CD14-positive monocyte (primary cell): ENCODE measurements at regions not wholly inside any gene's neighbourhood (a gene's known extent, or its start where the extent isn't known, plus 50 kb on each side); places are given as distances from the start of the nearest gene placed in this dataset.

Source experiments
- DNase-seq, 3 donors: peaks; one replicate each; pipeline ENCODE4 v3.0.0-alpha.2; 2011 to 2022
- H2AFZ ChIP-seq: 2 replicates; pipeline ENCODE4 v1.6.0; 2012; ENCODE audit warnings: mild to moderate bottlenecking, low read depth, low read length, inconsistent platforms; ENCODE audit not compliant: insufficient read depth, poor library complexity, severe bottlenecking
- H3K27ac ChIP-seq, 2 donors: 1 replicate in 1 of 2; 2 replicates in 1 of 2; pipeline ENCODE4 v1.5.1; 2012 to 2013; ENCODE audit warnings: low read length in 2 of 2, control low read depth in 1 of 2, inconsistent platforms in 1 of 2, low read depth in 1 of 2, mild to moderate bottlenecking in 1 of 2
- H3K27me3 ChIP-seq, 2 donors: one replicate each; pipeline versions ENCODE4 v1.6.0 to v1.6.1; 2011 to 2013; ENCODE audit warnings: low read length in 2 of 2; ENCODE audit not compliant: control insufficient read depth in 2 of 2, insufficient read depth in 2 of 2
- H3K36me3 ChIP-seq, 2 donors: replicated peaks in 1 of 2; 1 replicate in 1 of 2; 2 replicates in 1 of 2; pipeline versions ENCODE4 v1.5.1 to v1.6.1; 2012 to 2013; ENCODE audit warnings: low read length in 2 of 2, control low read depth in 1 of 2, inconsistent platforms in 1 of 2, mild to moderate bottlenecking in 1 of 2; ENCODE audit not compliant: insufficient read depth in 2 of 2, control insufficient read depth in 1 of 2
- H3K4me1 ChIP-seq, 2 donors: 1 replicate in 1 of 2; 2 replicates in 1 of 2; pipeline versions ENCODE4 v1.5.1 to v1.6.1; 2012 to 2013; ENCODE audit warnings: low read length in 2 of 2, control low read depth in 1 of 2, inconsistent platforms in 1 of 2, mild to moderate bottlenecking in 1 of 2, moderate library complexity in 1 of 2; ENCODE audit not compliant: insufficient read depth in 2 of 2, control insufficient read depth in 1 of 2
- H3K4me2 ChIP-seq: replicated peaks from 2 replicates; pipeline ENCODE3; 2012; ENCODE audit warnings: low read length, moderate library complexity, mild to moderate bottlenecking; ENCODE audit not compliant: poor library complexity, severe bottlenecking; ENCODE audit errors: extremely low read depth
- H3K4me3 ChIP-seq, 3 experiments: fragments of 200-600 bp in 1 of 3; sonication (generic) in 1 of 3; replicated peaks in 1 of 3; 1 replicate in 2 of 3; 2 replicates in 1 of 3; pipeline ENCODE4 v1.5.1; 2011 to 2013; ENCODE audit warnings: low read length in 3 of 3, mild to moderate bottlenecking in 3 of 3, control low read depth in 2 of 3, low read depth in 2 of 3, inconsistent platforms in 1 of 3, moderate library complexity in 1 of 3
- H3K79me2 ChIP-seq: 2 replicates; pipeline ENCODE4 v1.6.0; 2012; ENCODE audit warnings: mild to moderate bottlenecking, control low read depth, inconsistent platforms, low read length, moderate library complexity; ENCODE audit not compliant: insufficient read depth
- H3K9ac ChIP-seq: 2 replicates; pipeline ENCODE4 v1.6.0; 2017; ENCODE audit warnings: low read length, mild to moderate bottlenecking; ENCODE audit not compliant: insufficient read depth, poor library complexity, severe bottlenecking
- H3K9me3 ChIP-seq, 2 donors: replicated peaks in 1 of 2; 1 replicate in 1 of 2; 2 replicates in 1 of 2; pipeline versions ENCODE4 v1.5.1 to v1.6.1; 2012 to 2013; ENCODE audit warnings: low read length in 2 of 2, control low read depth in 1 of 2; ENCODE audit not compliant: control insufficient read depth in 1 of 2, insufficient read depth in 1 of 2
- H4K20me1 ChIP-seq: 2 replicates; pipeline ENCODE4 v1.6.0; 2012; ENCODE audit warnings: mild to moderate bottlenecking, low read length, control low read depth, moderate library complexity; ENCODE audit not compliant: insufficient read depth
- H3K27ac Mint-ChIP-seq, 7 donors: one replicate each; pipeline ENCODE4 v1.8.0; 2020; ENCODE audit warnings: mild to moderate bottlenecking in 7 of 7, mixed read lengths in 7 of 7, moderate library complexity in 6 of 7, inconsistent platforms in 2 of 7
- H3K27me3 Mint-ChIP-seq, 3 donors: one replicate each; pipeline ENCODE4 v1.8.0; 2021 to 2022; ENCODE audit warnings: low read depth in 3 of 3, mild to moderate bottlenecking in 3 of 3, mixed read lengths in 3 of 3, moderate library complexity in 3 of 3, inconsistent platforms in 1 of 3
- H3K36me3 Mint-ChIP-seq, 2 donors: one replicate each; pipeline ENCODE4 v1.8.0; 2020; ENCODE audit warnings: mixed read lengths in 2 of 2, inconsistent platforms in 1 of 2, mild to moderate bottlenecking in 1 of 2
- H3K4me1 Mint-ChIP-seq: one replicate; pipeline ENCODE4 v1.8.0; 2020; ENCODE audit warnings: mild to moderate bottlenecking, mixed read lengths
- H3K4me3 Mint-ChIP-seq, 2 donors: one replicate each; pipeline ENCODE4 v1.8.0; 2020; ENCODE audit warnings: mild to moderate bottlenecking in 2 of 2, mixed read lengths in 2 of 2, moderate library complexity in 1 of 2
- H3K9me3 Mint-ChIP-seq, 7 donors: one replicate each; pipeline ENCODE4 v1.8.0; 2020 to 2022; ENCODE audit warnings: mixed read lengths in 7 of 7, mild to moderate bottlenecking in 6 of 7, moderate library complexity in 6 of 7, inconsistent platforms in 2 of 7
- CTCF ChIP-seq: fragments of 200-600 bp; IDR thresholded peaks from one replicate; pipeline ENCODE4 v1.8.0; 2022; ENCODE audit warnings: antibody characterized with exemption, mild to moderate bottlenecking
- WGBS: methylation state at CpG from one replicate; pipeline ENCODE4 v1.1.5; 2013; ENCODE audit warnings: missing lambda C conversion rate; ENCODE audit not compliant: insufficient coverage; 5-methylcytosine and 5-hydroxymethylcytosine counted together
- intact Hi-C, 2 donors: fragments of 100-400 bp; cut with micrococcal nuclease; formaldehyde crosslinking; loops; one replicate each; pipeline versions ENCODE4 v1.15.0 to v1.15.1; 2023

DNA sequence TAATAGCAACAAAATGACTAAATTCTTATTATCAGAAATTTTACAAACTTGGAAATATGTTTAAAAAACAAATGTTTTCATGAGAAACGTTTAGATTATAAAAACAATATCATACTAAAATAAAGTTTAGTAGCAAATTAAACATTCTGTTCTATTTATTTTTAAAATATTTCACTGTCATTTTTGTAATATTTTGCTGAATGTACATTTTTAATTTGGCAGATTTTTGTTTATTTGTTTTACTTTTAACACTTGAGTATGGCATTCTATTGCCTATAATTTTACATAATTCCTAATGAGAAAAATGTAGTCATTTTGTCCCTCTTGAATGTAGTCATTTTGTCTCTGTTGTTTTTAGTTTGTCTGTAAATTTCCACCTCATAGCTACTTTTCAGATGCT is 1400.2 kb downstream of the GRIK2 start:
- Histone ChIP-seq H3K9ac (no peak overlapping the region), H3K4me3 (no peak overlapping the region), H3K4me2 (no peak overlapping the region), H3K36me3 (no peaks in the 10 kb centered on the region), H3K27me3 (no peaks in the 10 kb centered on the region), H3K27ac (no peak overlapping the region), H3K79me2 (no peaks in the 10 kb centered on the region), H2AFZ (no peak overlapping the region), H3K9me3 (no peaks in the 10 kb centered on the region), H4K20me1 (no peaks in the 10 kb centered on the region), H3K4me1 (no peaks in the 10 kb centered on the region)
- Mint-ChIP-seq H3K4me3 (no peak overlapping the region), H3K27ac (no peak overlapping the region), H3K9me3 (peaks cover 0 to 4% (median 0%) of the 10 kb centered on the region in 7 donors), H3K36me3 (no peaks in the 10 kb centered on the region), H3K4me1 (no peaks in the 10 kb centered on the region), H3K27me3 (peaks cover 0 to 1% (median 0%) of the 10 kb centered on the region in 3 donors)
- WGBS, result no CpG with 5 or more reads among the region's 1 CpG
- intact Hi-C loops, result no loop called here
- TF ChIP-seq CTCF, result no peak
- DNase-seq, result no peak

- Mint-ChIP-seq H3K27ac (no peak overlapping the region), H3K4me3 (no peak overlapping the region), H3K27me3 (no peaks in the 10 kb centered on the region), H3K36me3 (no peaks in the 10 kb centered on the region), H3K4me1 (no peaks in the 10 kb centered on the region), H3K9me3 (peaks cover 0 to 2% (median 1%) of the 10 kb centered on the region in 7 donors)
- no CpG with 5 or more reads among the region's 1 CpG for WGBS
- Histone ChIP-seq H3K9ac (no peak overlapping the region), H3K27me3 (no peaks in the 10 kb centered on the region), H2AFZ (no peak overlapping the region), H3K27ac (no peak overlapping the region), H3K79me2 (no peaks in the 10 kb centered on the region), H3K4me1 (no peaks in the 10 kb centered on the region), H4K20me1 (no peaks in the 10 kb centered on the region), H3K9me3 (no peaks in the 10 kb centered on the region), H3K4me3 (no peak overlapping the region), H3K4me2 (no peak overlapping the region), H3K36me3 (no peaks in the 10 kb centered on the region)
- DNase-seq, result no peak
- no peak for TF ChIP-seq CTCF
- intact Hi-C loops, result no loop called here
These were observed 1380.8 kb downstream of the GRIK2 start for GRCh38 chr6:102774326-102774725.
